ENCODE measurements at regions not wholly inside any gene's neighbourhood (a gene's known extent, or its start where the extent isn't known, plus 50 kb on each side); places are given as distances from the start of the nearest gene placed in this dataset.

GRCh38 chr4:23324021-23324690 is 565.7 kb downstream of the PPARGC1A start:
- DNase-seq: no peak

DNA sequence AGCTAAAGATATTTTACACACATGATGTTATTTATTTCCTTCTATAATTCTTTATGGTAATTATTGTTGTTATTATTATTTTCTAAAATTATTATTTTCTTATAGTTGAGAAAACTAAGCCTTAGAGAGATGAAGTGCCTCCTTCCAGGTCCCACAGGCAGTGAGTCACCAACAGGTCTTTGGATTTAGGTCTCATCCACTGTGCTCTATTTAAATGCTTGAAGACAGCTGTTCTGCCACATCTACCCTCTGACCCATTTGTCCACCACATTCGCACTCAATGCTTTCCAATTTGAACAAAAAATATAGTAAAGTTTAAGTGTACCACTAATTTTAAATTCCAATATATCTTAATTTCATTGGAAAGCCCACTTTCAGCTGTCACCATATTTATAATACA is 566.4 kb downstream of the PPARGC1A start:
- no peak for DNase-seq

DNA sequence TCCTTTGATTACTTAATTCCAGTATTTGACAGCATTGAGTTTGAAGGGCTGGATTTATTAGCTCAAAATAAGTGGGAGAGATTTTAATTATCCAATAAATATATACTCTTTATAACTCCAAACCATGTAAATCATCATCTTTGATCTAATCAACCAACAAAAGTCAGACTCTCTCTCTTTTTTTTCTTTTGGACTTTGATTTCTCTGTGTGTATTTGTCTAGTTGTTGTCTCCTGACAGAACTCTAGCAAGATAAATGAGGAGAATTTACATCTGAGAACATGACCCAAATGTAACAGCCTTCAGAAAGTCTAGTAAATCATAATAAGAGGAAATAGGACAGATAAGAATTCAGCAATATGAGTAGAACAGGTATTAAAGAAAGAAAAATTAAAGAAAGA is 567.1 kb downstream of the PPARGC1A start:
- no peak for DNase-seq

DNA sequence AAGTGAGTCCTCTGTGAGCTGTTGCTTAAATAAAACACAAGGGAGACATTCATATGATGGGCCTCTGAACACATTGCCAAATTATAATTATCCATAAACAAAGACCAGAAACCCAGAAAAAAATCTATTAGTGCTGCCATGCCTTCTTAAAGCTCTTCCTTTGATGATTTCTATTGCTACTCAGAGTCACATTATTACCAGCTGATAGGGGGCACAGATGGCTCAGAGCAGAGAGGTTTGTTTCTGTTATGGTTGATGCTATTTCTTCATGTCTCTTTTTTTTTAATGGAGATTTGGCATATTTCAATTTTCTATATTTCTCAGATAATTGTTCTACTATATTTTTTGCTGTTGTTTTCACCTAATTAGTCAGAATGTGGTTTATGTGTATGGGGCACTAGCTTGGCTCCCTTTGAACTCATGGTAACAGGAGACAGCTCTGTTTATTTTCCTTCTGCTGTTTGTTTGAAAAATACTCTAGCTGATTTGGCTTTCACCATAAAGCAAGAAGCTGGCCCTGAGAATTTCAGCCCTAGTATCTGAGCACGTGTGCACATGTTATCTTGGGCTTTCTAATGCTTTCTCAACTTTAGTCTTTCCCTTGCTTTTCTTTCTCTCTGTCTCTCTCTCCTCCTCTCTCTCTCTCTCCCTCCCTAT is 568.8 kb downstream of the PPARGC1A start:
- no peak for DNase-seq

GRCh38 chr4:23312686-23313085 is 577.2 kb downstream of the PPARGC1A start:
- no peak for DNase-seq

DNA sequence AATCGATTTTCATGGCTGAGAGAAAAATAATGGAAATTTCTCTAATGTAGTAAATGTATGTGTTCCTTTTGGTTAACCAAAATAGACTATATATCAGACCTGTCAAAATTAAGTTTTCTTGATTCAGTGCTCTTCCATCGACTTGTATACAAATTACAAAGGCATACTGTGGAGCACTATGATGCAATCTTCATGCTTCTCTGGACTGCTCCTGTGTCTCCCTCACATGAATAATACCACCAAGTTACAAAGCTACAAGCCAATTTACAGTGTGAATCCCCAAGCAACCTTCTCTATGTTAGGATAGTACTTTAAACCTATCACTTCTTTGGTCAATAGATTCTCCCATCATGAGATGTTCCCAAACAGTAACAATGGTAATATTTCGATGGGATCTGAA is 577.9 kb downstream of the PPARGC1A start:
- DNase-seq: no peak

DNA sequence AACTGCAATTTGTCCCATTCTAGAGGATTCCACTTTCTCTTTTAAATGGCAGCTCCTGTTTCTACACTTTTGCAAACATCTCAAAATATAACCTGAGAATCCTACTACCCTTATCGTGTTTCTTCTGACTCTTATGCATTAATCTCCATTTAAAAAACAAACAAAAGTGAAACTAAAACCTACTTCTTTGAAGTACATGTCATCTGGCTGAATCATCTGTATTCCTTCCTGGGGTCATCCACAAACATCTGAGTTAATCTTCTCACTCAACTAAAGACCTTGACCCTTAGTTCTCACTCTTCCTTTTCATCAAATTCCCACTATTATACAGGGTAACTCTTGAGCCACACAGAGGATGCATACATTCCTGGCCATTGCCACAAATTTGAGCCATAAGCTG is 584.8 kb downstream of the PPARGC1A start:
- DNase-seq: no peak

DNA sequence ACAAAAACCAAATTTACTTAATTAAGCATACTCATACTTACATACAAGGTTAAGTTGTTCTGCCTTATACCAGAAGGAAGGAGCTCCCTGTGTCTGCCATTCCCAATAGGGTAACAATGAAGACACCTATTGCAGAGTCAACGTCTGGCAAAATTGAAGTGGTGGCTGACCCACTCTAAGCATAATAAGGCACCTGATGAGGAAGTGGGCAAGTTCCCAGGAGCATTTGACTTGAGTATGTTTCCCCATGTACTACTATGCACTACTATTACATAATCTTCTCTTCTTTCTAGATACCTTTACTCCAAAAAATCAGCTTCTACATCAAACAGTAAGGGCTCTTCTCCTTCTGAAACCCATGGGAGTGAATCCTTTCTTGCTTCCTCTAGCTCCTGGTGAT is 591.5 kb downstream of the PPARGC1A start:
- DNase-seq: no peak

DNA sequence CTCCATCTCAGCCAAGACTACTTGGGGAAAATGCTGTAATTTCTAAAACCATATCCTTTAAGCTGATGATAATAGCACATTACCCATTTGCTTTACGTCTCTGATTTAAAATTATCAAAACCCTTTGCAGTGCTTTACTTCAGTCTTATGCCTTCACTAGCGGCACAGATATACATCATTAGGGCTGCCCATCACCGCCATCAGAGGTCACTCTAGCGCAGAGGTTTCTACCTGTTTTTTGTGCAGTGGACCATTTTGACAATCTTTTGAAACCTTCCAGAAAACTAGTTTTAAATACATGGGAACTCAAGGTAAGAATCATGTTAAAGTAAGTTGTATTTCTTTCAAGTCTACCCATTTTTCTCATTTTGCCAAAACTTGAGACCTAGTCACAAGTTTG is 592.5 kb downstream of the PPARGC1A start:
- DNase-seq: no peak

GRCh38 chr4:23291139-23291538 is 598.4 kb downstream of the GBA3 start:
- DNase-seq: no peak

GRCh38 chr4:23290656-23291055 is 597.9 kb downstream of the GBA3 start:
- no peak for DNase-seq

- no peak for DNase-seq
Observed at GRCh38 chr4:23279377-23279986, 586.7 kb downstream of the GBA3 start.

- DNase-seq: no peak
Observed at GRCh38 chr4:23278845-23279244, 586.1 kb downstream of the GBA3 start.

DNA sequence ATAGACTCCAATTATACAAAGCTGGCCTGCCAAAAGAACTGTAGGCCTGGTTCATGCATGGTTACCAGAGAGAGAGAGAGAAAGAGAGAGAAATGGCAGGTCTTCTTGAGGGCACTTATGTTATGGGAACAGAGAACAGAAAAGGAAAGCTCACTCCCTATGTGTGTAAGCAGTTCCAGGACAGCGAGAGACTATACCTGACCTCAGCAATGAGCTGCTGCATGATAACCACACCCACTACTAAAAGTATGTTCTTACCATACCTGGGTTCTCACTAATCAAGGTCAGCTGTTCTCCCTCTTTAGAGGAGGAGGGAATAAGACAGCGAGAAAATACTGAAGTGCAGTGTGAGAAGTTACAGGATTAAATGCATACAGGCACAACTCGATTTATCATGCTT is 583.3 kb downstream of the GBA3 start:
- DNase-seq: no peak

DNA sequence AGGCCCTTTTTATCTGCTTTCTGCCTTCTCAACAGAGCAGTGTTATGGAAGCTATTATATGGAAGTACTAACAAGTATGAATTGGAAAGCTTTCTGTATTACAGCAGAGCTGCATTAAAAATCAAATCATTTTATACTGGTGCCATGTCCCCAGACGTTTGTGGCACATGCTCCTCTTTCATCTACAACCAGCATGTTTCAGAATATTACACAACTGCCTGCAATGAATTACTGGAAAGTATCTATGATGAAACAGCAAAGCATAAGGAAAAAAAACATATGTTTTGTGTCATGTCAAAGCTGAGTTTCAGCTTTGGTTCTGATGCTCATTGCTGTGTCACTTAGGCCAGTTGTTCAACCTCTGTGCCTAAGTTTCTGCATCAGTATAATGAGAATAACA is 576.8 kb downstream of the GBA3 start:
- DNase-seq: no peak

DNA sequence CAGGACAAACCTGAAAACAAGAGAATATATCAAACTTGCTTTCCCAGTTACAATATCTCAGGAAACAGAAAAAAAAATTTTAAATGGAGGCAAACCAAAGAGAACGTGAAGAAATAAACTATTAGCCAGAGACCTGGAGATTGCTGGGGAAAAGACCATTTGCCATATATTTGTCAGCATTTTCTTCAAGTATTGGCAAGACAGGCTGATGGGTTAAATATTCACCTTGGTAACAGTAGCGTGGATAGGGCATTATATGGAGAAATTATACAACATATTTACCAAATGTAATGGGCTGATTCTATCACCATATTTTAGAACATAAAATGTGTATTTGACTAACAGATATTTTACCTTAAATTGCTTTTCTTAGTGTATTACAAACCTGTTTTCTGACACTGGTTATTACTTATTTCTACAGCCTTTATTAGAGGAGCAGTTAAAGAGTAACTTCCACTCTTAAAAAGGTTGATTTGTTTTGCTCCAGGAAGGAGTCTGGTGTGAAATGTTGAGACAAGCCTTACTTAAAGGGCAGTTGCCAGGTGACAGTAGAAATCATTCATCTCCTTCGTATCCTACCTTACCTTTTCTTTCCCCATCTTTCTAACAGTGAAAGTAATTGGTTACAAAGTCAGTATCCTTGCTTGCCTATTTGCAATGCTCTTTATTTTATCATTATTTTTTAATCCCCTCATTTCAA is 575.5 kb downstream of the GBA3 start:
- DNase-seq: no peak

- no peak for DNase-seq
Observed at GRCh38 chr4:23266401-23266800, 573.7 kb downstream of the GBA3 start.

DNA sequence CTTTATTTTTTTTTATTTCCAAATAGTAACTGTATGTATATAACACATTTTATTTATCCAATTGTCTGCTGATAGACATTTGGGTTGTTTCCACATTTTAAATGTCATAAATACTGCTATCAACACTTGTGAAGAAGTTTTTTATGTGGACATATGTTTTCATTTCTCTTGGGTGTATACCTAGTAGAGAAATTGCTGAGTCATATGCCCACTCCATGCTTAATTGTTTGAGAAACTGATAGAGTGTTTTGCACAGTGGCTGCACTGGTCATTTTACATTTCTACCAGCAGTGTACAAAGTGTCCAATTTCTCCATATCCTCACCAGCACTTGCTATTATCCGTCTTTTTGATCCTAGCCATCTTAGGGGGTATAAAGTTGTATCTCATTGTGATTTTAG is 567.8 kb downstream of the GBA3 start:
- no peak for DNase-seq

GRCh38 chr4:23245203-23245832 is 552.6 kb downstream of the GBA3 start:
- no peak for DNase-seq

DNA sequence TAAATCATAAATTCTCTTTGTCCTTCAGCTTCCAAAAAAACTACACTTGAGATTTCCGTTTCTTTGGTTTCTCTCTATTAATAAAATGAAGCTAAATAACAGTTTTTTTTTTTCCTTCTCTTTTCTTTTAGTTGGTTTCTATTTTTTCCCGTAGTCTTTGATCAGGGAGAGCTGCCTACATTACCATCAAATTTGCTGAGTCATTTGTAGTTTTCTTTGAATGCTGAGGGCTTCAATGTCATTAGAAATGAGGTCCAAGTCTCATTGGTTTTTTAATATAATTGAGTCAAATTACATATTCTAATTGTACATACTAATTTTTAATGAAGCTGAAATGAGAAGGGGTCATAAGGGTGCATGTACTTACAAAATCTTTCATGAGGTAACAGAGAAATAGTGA is 550.2 kb downstream of the GBA3 start:
- DNase-seq: no peak

DNA sequence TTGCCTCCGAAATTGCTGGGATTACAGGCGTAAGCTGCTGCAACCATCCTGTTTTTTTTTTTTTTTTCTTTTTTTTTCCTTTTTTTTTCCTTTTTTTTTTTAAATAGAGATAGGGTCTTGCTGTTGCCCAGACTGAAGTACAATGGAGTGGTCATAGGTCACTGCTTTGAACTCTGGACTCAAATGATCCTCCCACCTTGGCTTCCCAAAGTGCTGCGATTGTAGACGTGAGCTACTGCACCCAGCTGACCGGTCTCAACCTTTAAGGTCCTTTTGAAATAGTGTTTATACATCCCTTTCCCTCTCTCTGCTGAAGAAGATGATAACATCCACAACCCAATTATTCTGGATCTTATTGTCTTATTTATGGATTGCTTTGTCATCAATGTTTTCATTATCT is 548.7 kb downstream of the GBA3 start:
- DNase-seq: no peak

DNA sequence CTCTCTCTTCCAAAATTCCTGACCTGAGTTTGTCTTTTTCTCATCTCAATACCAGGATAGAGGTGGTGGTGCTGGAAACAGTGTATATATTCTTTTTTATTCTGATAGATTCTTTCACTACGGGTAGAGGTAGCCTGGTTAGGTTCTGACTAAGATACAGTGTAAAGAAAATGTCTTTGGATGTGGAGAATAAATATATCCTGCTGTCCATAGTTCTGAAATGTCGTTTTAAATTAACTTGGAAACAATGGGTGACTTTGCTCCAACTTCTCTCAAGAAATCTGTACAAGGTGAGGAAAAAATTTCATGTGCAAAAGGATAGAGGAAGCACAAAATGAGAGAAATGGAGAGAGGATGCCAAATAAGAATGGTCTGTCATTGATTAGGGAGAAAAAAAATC is 546.1 kb downstream of the GBA3 start:
- DNase-seq: no peak

DNA sequence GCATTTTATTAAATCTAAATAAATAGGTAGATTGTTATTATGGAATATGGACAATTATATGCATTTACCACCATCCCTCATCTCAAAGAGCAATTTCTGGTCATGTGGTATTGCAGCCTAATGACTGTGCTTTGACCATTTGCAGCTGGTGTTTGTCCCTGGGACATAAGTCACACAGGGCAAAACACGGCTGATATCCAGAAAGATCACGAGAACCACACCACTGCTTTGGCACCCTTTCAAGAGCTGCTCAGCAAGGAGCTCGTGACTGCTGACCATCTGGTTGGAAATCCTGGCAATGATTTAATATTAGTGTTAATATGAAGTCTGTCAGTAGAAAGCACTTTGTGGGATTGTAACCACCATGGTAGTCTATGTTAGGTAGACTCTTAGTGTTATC is 545.0 kb downstream of the GBA3 start:
- DNase-seq: no peak
